ENCODE measurements at regions not wholly inside any gene's neighbourhood (a gene's known extent, or its start where the extent isn't known, plus 50 kb on each side); places are given as distances from the start of the nearest gene placed in this dataset. TPM values are rescaled to one million over a fixed set of nuclear protein-coding genes. Genes with fewer than 3 reads are reported as not detected.
"Not testable (repeated sequence)": the region's sequence is repeated elsewhere in the genome, so short reads cannot be mapped to it uniquely, and the experiment has no call there.

GRCh38 chrX:555725-556666 is 74.6 kb upstream of the SHOX start:
- DNase-seq, result no peak

GRCh38 chrX:557601-558000 is 73.0 kb upstream of the SHOX start:
- not testable (repeated sequence) for DNase-seq

GRCh38 chrX:559282-559681 is 71.3 kb upstream of the SHOX start:
- not testable (repeated sequence) for DNase-seq

GRCh38 chrX:567891-568290 is 62.7 kb upstream of the SHOX start:
- DNase-seq, result no peak

GRCh38 chrX:568311-568710 is 62.3 kb upstream of the SHOX start:
- DNase-seq, result no peak

- no peak for DNase-seq
Measured at GRCh38 chrX:572538-573124, 58.0 kb upstream of the SHOX start.

GRCh38 chrX:574251-574650 is 56.3 kb upstream of the SHOX start:
- no peak for DNase-seq

GRCh38 chrX:574830-575229 is 55.8 kb upstream of the SHOX start:
- DNase-seq, result no peak

GRCh38 chrX:576904-577560 is 53.6 kb upstream of the SHOX start:
- no peak for DNase-seq

GRCh38 chrX:578531-578930 is 52.1 kb upstream of the SHOX start:
- no peak for DNase-seq

- DNase-seq, result no peak
Measured at GRCh38 chrX:580030-580429, 50.6 kb upstream of the SHOX start.

Small RNA genes in the stretch of these regions (small RNA-seq; reads per million reads assigned to genes)
- not detected for gene KRT18P53 (ENCODE audit: low replicate concordance)

Data from tongue (tissue), 2 donors.